Esophagus muscularis mucosa (tissue), 4 donors: ENCODE measurements at regions not wholly inside any gene's neighbourhood (a gene's known extent, or its start where the extent isn't known, plus 50 kb on each side); places are given as distances from the start of the nearest gene placed in this dataset.

Source experiments
- CTCF ChIP-seq, 3 experiments: fragments of 200-600 bp in 2 of 3; fragments of 450-650 bp in 1 of 3; sonication (generic) in 2 of 3; IDR thresholded peaks; one replicate each; pipeline ENCODE4 v1.5.1; 2017 to 2019; ENCODE audit warnings: antibody characterized with exemption in 3 of 3, mild to moderate bottlenecking in 2 of 3, moderate library complexity in 1 of 3
- EP300 ChIP-seq: sonication (generic); formaldehyde crosslinking; IDR thresholded peaks from one replicate; pipeline ENCODE4 v1.6.1; 2017; ENCODE audit warnings: antibody characterized with exemption
- POLR2A ChIP-seq: fragments of 450-650 bp; IDR thresholded peaks from one replicate; pipeline ENCODE4 v1.6.1; 2017; ENCODE audit warnings: antibody characterized with exemption, moderate library complexity, mild to moderate bottlenecking, low read depth
- POLR2AphosphoS5 ChIP-seq, 2 donors: sonication (generic); formaldehyde crosslinking; IDR thresholded peaks; one replicate each; pipeline ENCODE4 v1.6.1; 2017; ENCODE audit warnings: antibody characterized with exemption in 2 of 2

GRCh38 chr14:27078191-27078590 lies 480.4 kb upstream of the NOVA1 start:
- TF ChIP-seq CTCF (IDR thresholded peaks at IDR 0.05) (no peak), EP300 (no peak), POLR2A (no peak), POLR2AphosphoS5 (IDR thresholded peaks at IDR 0.05) (no peak)
